Mammary epithelial cell (primary cell): ENCODE measurements at regions not wholly inside any gene's neighbourhood (a gene's known extent, or its start where the extent isn't known, plus 50 kb on each side); places are given as distances from the start of the nearest gene placed in this dataset.

Experiments used
- EZH2 ChIP-seq: IDR thresholded peaks from 2 replicates; pipeline ENCODE4 v1.6.1; 2012; ENCODE audit warnings: low read length, inconsistent platforms, borderline replicate concordance
- TF ChIP-seq, protein P1 (sequence below), 2 donors: IDR thresholded peaks in 1 of 2; conservative IDR thresholded peaks in 1 of 2; 2 replicates each; pipeline ENCODE4 v1.5.1; 2011 to 2012; ENCODE audit warnings: inconsistent platforms in 2 of 2, low read length in 2 of 2, mild to moderate bottlenecking in 2 of 2, control low read depth in 1 of 2, low read depth in 1 of 2; ENCODE audit not compliant: insufficient read depth in 1 of 2; ENCODE audit errors: extremely low read depth in 1 of 2

DNA sequence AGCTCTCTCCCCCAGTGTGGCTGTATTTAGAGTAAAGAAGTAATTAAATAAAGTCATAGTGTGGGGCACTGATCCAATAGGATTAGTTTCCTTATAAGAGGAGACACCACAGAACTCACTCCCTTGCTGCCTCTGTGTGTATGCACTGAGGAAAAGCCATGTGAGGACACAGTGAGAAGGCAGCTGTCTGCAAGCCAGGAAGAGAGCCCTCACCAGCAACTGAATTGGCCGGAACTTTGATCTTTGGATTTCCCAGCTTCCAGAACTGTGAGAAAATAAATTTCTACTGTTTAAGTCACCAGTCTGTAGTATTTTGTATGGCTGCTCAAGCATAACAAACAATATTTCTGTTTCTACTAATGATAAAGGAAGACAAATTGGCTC lies 368.7 kb upstream of the PRICKLE1 start:
- TF ChIP-seq, protein P1, sequence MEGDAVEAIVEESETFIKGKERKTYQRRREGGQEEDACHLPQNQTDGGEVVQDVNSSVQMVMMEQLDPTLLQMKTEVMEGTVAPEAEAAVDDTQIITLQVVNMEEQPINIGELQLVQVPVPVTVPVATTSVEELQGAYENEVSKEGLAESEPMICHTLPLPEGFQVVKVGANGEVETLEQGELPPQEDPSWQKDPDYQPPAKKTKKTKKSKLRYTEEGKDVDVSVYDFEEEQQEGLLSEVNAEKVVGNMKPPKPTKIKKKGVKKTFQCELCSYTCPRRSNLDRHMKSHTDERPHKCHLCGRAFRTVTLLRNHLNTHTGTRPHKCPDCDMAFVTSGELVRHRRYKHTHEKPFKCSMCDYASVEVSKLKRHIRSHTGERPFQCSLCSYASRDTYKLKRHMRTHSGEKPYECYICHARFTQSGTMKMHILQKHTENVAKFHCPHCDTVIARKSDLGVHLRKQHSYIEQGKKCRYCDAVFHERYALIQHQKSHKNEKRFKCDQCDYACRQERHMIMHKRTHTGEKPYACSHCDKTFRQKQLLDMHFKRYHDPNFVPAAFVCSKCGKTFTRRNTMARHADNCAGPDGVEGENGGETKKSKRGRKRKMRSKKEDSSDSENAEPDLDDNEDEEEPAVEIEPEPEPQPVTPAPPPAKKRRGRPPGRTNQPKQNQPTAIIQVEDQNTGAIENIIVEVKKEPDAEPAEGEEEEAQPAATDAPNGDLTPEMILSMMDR (conservative IDR thresholded peaks at IDR 0.05 in 1 of 2, IDR thresholded peaks at IDR 0.05 in 1 of 2; ENCODE audit: extremely low read depth in 1 of 2, insufficient read depth in 1 of 2, low read depth in 1 of 2, low read length in 2 of 2), result no peak
- no peak for TF ChIP-seq EZH2
